Uterus (tissue), 2 donors: ENCODE measurements at regions not wholly inside any gene's neighbourhood (a gene's known extent, or its start where the extent isn't known, plus 50 kb on each side); places are given as distances from the start of the nearest gene placed in this dataset.

ENCODE experiments used
- POLR2A ChIP-seq, 2 donors: fragments of 450-650 bp; IDR thresholded peaks; one replicate each; pipeline ENCODE4 v1.6.1; 2016; ENCODE audit warnings: antibody characterized with exemption in 2 of 2, mild to moderate bottlenecking in 1 of 2, moderate library complexity in 1 of 2
- TF ChIP-seq, protein P1 (sequence below), 4 experiments: fragments of 200-600 bp in 2 of 4; fragments of 450-650 bp in 2 of 4; sonication (generic) in 2 of 4; IDR thresholded peaks; one replicate each; pipeline ENCODE4 v1.5.1; 2016 to 2019; ENCODE audit warnings: antibody characterized with exemption in 4 of 4, mild to moderate bottlenecking in 2 of 4, moderate library complexity in 1 of 4

DNA sequence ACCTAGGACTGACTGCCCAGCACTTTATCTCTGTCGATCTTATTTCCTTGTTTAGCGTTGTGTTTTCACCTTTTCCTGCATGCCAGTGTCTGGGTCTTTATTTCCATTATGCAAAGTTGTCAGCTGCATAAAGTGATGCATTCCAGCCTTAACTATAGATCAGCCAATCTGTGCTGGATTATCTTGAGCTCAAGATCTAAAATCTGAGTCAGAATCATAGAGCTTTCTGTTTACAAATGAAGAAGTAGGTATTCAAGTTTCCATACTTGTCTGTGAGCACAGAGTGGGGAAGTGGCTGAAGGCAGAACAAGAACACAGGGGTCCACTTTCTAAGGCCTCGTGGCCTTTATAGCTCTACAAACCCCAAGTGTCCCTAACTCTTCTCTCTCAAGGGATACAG lies 82.4 kb upstream of the PLCL2 start:
- TF ChIP-seq, protein P1, sequence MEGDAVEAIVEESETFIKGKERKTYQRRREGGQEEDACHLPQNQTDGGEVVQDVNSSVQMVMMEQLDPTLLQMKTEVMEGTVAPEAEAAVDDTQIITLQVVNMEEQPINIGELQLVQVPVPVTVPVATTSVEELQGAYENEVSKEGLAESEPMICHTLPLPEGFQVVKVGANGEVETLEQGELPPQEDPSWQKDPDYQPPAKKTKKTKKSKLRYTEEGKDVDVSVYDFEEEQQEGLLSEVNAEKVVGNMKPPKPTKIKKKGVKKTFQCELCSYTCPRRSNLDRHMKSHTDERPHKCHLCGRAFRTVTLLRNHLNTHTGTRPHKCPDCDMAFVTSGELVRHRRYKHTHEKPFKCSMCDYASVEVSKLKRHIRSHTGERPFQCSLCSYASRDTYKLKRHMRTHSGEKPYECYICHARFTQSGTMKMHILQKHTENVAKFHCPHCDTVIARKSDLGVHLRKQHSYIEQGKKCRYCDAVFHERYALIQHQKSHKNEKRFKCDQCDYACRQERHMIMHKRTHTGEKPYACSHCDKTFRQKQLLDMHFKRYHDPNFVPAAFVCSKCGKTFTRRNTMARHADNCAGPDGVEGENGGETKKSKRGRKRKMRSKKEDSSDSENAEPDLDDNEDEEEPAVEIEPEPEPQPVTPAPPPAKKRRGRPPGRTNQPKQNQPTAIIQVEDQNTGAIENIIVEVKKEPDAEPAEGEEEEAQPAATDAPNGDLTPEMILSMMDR (IDR thresholded peaks at IDR 0.05) = no peak
- TF ChIP-seq POLR2A (IDR thresholded peaks at IDR 0.05) = no peak
